ENCODE measurements at regions not wholly inside any gene's neighbourhood (a gene's known extent, or its start where the extent isn't known, plus 50 kb on each side); places are given as distances from the start of the nearest gene placed in this dataset.

DNA sequence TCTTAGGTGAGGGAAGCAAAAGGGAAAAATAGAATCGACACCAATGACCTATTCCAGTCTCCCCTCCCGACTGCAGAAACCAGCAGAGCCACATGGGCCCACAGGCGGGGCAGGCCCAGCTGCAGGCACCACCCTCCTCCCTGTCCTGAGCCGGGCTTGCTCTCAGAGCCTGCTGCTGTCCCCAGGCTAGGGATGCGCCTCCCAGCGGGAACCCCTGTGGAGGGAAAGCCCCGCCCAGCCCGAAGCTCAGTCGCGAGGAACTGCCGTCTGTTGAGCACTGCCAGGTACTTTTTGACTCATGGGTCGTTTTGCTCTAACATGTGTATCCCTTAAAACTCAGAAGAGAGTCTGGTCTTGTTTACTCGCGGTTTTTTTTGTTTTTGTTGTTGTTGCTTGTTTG is 124.5 kb upstream of the RET start:
- peak in 1 of 2 donors; percentile 29 for DNase-seq
- no peak overlapping the region for H3K4me3 ChIP-seq (ENCODE audit: low read length)

GRCh38 chr10:42952931-42953683 is 123.8 kb upstream of the RET start:
- Histone ChIP-seq H3K27me3 (ENCODE audit: control insufficient read depth, insufficient read depth, low read length) (peaks cover 28% of the 10 kb centered on the region), H3K36me3 (ENCODE audit: control insufficient read depth, insufficient read depth, low read length) (no peaks in the 10 kb centered on the region), H3K9me3 (ENCODE audit: control insufficient read depth, low read depth, low read length) (no peaks in the 10 kb centered on the region), H3K4me1 (ENCODE audit: control insufficient read depth, insufficient read depth, low read length) (peaks cover 3% of the 10 kb centered on the region), H3K27ac (ENCODE audit: low read length) (no peak overlapping the region), H3K4me3 (ENCODE audit: low read length) (no peak overlapping the region)
- DNase-seq: no peak
- whole genome bisulfite sequencing (ENCODE audit: insufficient coverage, low lambda C conversion rate): no CpG with 5 or more reads among the region's 13 CpGs

More for the DNA sequence above, 124.5 kb upstream of the RET start:
- peaks cover 28% of the 10 kb centered on the region for H3K27me3 ChIP-seq (ENCODE audit: control insufficient read depth, insufficient read depth, low read length)
- no CpG with 5 or more reads among the region's 14 CpGs for WGBS (ENCODE audit: insufficient coverage, low lambda C conversion rate)
- H3K36me3 ChIP-seq (ENCODE audit: control insufficient read depth, insufficient read depth, low read length): no peaks in the 10 kb centered on the region
- no peaks in the 10 kb centered on the region for H3K9me3 ChIP-seq (ENCODE audit: control insufficient read depth, low read depth, low read length)
- H3K4me1 ChIP-seq (ENCODE audit: control insufficient read depth, insufficient read depth, low read length): peaks cover 3% of the 10 kb centered on the region
- no peak overlapping the region for H3K27ac ChIP-seq (ENCODE audit: low read length)

DNA sequence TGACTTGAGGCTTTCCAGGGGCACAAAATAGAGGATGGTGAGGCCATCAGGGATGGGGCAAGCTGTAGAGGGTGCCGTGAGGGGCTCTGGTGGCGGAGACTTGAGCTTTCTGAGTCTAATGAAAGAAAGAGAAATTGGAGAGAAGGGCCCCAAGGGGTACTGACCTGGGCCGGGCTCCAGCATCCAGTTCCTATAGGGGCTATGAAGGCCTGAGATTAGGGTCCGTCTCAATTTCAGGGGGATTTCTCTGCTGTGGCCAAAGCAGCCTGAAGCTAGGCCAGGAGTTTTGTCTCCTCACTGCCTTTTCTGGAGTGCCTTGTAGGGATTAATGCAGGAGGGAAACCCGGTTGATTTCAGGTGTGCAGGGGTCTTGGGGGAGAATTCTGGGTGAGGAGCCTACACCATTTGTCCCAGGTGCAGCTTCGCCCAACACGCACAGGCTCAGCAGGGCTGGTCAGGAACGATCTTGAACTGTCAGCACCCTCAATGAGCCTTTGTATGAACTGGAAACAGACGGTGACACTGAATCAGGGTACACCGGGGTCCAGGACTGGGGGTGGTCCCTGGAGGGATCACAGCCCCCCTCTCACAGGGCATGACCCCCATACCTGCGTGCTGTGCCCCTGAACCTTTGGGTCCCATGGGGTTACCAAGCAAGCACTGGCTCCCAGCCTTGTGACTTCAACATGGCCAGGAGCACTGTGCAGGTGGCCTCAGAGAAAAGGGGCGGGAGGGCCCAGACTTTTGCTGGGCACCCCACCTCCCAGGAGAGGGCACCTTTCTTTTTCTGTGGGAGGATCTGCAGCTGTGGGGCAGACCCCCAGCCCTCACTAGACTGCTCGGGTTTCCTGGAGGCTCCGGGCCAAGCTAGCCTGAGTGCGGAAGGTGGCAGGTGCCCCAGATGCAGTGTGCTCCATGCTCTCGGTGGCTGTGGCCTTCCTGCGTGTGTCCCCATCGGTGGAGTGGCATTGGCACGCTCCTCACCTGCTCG is 122.9 kb upstream of the RET start:
- Histone ChIP-seq H3K9me3 (ENCODE audit: control insufficient read depth, low read depth, low read length) (no peaks in the 10 kb centered on the region), H3K4me3 (ENCODE audit: low read length) (no peak overlapping the region), H3K4me1 (ENCODE audit: control insufficient read depth, insufficient read depth, low read length) (peaks cover 3% of the 10 kb centered on the region), H3K27ac (ENCODE audit: low read length) (no peak overlapping the region), H3K36me3 (ENCODE audit: control insufficient read depth, insufficient read depth, low read length) (no peaks in the 10 kb centered on the region), H3K27me3 (ENCODE audit: control insufficient read depth, insufficient read depth, low read length) (peaks cover 28% of the 10 kb centered on the region)
- WGBS (ENCODE audit: insufficient coverage, low lambda C conversion rate): 100% methylated on average over 2 of the region's 20 CpGs
- DNase-seq: no peak

GRCh38 chr10:42954766-42955492 is 121.9 kb upstream of the RET start:
- Histone ChIP-seq H3K36me3 (ENCODE audit: control insufficient read depth, insufficient read depth, low read length) (no peaks in the 10 kb centered on the region), H3K27ac (ENCODE audit: low read length) (no peak overlapping the region), H3K27me3 (ENCODE audit: control insufficient read depth, insufficient read depth, low read length) (peaks cover 28% of the 10 kb centered on the region), H3K9me3 (ENCODE audit: control insufficient read depth, low read depth, low read length) (no peaks in the 10 kb centered on the region), H3K4me3 (ENCODE audit: low read length) (no peak overlapping the region), H3K4me1 (ENCODE audit: control insufficient read depth, insufficient read depth, low read length) (peaks cover 3% of the 10 kb centered on the region)
- no peak for DNase-seq
- no CpG with 5 or more reads among the region's 4 CpGs for WGBS (ENCODE audit: insufficient coverage, low lambda C conversion rate)

DNA sequence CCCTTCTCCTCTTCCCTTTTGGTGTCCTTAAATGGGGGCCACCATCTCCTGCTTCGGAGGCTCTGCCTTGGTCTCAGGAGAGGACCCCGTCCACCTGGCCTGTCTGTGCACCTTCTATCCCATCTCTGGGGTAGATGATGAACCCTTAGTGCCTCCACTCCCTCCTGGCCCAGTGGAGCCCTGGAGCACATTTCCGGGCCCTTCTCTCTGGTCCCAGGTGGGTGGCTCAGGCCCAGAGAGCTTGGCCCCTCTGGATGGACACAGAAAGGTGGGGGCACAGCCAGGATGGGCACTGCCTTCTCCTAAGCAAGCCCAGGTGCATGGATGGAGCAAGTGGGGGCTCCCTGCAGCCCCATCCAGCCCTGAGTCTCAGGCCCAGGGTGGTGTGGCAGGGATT is 121.4 kb upstream of the RET start:
- peaks cover 26% of the 10 kb centered on the region for H3K27me3 ChIP-seq (ENCODE audit: control insufficient read depth, insufficient read depth, low read length)
- H3K36me3 ChIP-seq (ENCODE audit: control insufficient read depth, insufficient read depth, low read length): no peaks in the 10 kb centered on the region
- no peak for DNase-seq
- WGBS (ENCODE audit: insufficient coverage, low lambda C conversion rate): no CpG with 5 or more reads among the region's 3 CpGs
- H3K27ac ChIP-seq (ENCODE audit: low read length): no peak overlapping the region
- peaks cover 3% of the 10 kb centered on the region for H3K4me1 ChIP-seq (ENCODE audit: control insufficient read depth, insufficient read depth, low read length)
- H3K9me3 ChIP-seq (ENCODE audit: control insufficient read depth, low read depth, low read length): no peaks in the 10 kb centered on the region
- no peak overlapping the region for H3K4me3 ChIP-seq (ENCODE audit: low read length)

DNA sequence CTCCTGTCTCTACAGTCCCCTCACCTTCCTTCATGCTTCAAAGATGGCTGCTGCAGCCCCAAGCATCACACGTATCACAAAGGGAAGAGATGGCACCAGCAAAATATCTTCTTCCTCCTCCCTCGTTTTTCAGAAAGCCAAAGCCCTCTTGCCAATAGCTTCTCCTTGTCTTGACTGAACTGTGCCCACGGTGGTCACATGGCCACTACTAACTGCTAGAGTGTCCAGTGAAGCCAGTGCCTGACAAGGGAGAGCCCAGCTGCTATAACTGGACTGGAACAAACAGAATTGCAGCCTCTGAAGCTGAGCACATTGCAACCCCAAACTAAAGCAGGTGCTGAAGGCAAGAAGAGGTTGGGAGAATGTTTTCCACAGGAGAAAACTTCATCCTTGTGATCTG is 120.8 kb upstream of the RET start:
- H3K27me3 ChIP-seq (ENCODE audit: control insufficient read depth, insufficient read depth, low read length): peaks cover 20% of the 10 kb centered on the region
- no peak overlapping the region for H3K4me3 ChIP-seq (ENCODE audit: low read length)
- DNase-seq: no peak
- H3K36me3 ChIP-seq (ENCODE audit: control insufficient read depth, insufficient read depth, low read length): no peaks in the 10 kb centered on the region
- H3K9me3 ChIP-seq (ENCODE audit: control insufficient read depth, low read depth, low read length): no peaks in the 10 kb centered on the region
- no peak overlapping the region for H3K27ac ChIP-seq (ENCODE audit: low read length)
- no CpG with 5 or more reads among the region's 3 CpGs for WGBS (ENCODE audit: insufficient coverage, low lambda C conversion rate)
- peaks cover 3% of the 10 kb centered on the region for H3K4me1 ChIP-seq (ENCODE audit: control insufficient read depth, insufficient read depth, low read length)

- H3K27me3 ChIP-seq (ENCODE audit: control insufficient read depth, insufficient read depth, low read length): peaks cover under 1% of the 10 kb centered on the region
- H3K27ac ChIP-seq (ENCODE audit: low read length): no peak overlapping the region
- no CpG with 5 or more reads among the region's 2 CpGs for WGBS (ENCODE audit: insufficient coverage, low lambda C conversion rate)
- H3K4me3 ChIP-seq (ENCODE audit: low read length): no peak overlapping the region
- H3K4me1 ChIP-seq (ENCODE audit: control insufficient read depth, insufficient read depth, low read length): no peaks in the 10 kb centered on the region
- H3K36me3 ChIP-seq (ENCODE audit: control insufficient read depth, insufficient read depth, low read length): no peaks in the 10 kb centered on the region
- no peak for DNase-seq
- H3K9me3 ChIP-seq (ENCODE audit: control insufficient read depth, low read depth, low read length): no peaks in the 10 kb centered on the region
Observed at GRCh38 chr10:42958142-42958868, 118.6 kb upstream of the RET start.

DNA sequence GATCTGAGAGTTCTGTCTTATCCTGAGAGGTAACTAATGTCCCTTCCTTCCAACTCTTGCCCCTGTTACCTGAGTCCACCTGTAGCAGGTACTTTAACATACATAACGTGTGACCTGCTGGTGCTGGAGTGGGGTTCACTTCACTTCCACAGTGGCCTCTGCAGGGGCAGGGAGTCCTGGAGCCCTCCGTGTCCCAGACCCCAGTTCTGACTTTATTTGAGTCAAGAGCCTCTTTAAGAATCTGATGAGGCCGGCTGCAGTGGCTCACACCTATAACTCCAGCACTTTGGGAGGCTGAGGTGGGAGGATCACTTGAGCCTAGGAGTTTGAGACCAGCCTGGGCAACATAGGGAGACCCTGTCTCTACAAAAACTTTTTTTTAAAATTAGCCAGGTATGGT is 117.0 kb upstream of the RET start:
- no peaks in the 10 kb centered on the region for H3K4me1 ChIP-seq (ENCODE audit: control insufficient read depth, insufficient read depth, low read length)
- no peaks in the 10 kb centered on the region for H3K27me3 ChIP-seq (ENCODE audit: control insufficient read depth, insufficient read depth, low read length)
- H3K4me3 ChIP-seq (ENCODE audit: low read length): no peak overlapping the region
- no peak for DNase-seq
- H3K27ac ChIP-seq (ENCODE audit: low read length): no peak overlapping the region
- H3K36me3 ChIP-seq (ENCODE audit: control insufficient read depth, insufficient read depth, low read length): no peaks in the 10 kb centered on the region
- WGBS (ENCODE audit: insufficient coverage, low lambda C conversion rate): no CpG with 5 or more reads among the region's 3 CpGs
- H3K9me3 ChIP-seq (ENCODE audit: control insufficient read depth, low read depth, low read length): no peaks in the 10 kb centered on the region

GRCh38 chr10:42960491-42960990 is 116.3 kb upstream of the RET start:
- WGBS (ENCODE audit: insufficient coverage, low lambda C conversion rate): no CpG with 5 or more reads among the region's 7 CpGs
- no peaks in the 10 kb centered on the region for H3K9me3 ChIP-seq (ENCODE audit: control insufficient read depth, low read depth, low read length)
- no peak overlapping the region for H3K4me3 ChIP-seq (ENCODE audit: low read length)
- no peak for DNase-seq
- H3K4me1 ChIP-seq (ENCODE audit: control insufficient read depth, insufficient read depth, low read length): no peaks in the 10 kb centered on the region
- no peaks in the 10 kb centered on the region for H3K36me3 ChIP-seq (ENCODE audit: control insufficient read depth, insufficient read depth, low read length)
- no peak overlapping the region for H3K27ac ChIP-seq (ENCODE audit: low read length)
- H3K27me3 ChIP-seq (ENCODE audit: control insufficient read depth, insufficient read depth, low read length): no peaks in the 10 kb centered on the region
